HEK293T (cell line): ENCODE measurements at regions not wholly inside any gene's neighbourhood (a gene's known extent, or its start where the extent isn't known, plus 50 kb on each side); places are given as distances from the start of the nearest gene placed in this dataset.
"Not testable (repeated sequence)": the region's sequence is repeated elsewhere in the genome, so short reads cannot be mapped to it uniquely, and the experiment has no call there.

Experiments
- CTCF ChIA-PET: fragments of 350-600 bp; formaldehyde crosslinking; extraction: SDS; loops from one replicate; lab custom pipeline; 2021; ENCODE audit warnings: antibody characterized with exemption, inconsistent platforms; lab: Yijun Ruan, JAX
- POLR2A ChIA-PET: fragments of 350-600 bp; formaldehyde crosslinking; extraction: SDS; loops from one replicate; lab custom pipeline; 2020; ENCODE audit warnings: antibody characterized with exemption, inconsistent platforms; lab: Yijun Ruan, JAX
- DNase-seq: peaks from one replicate; pipeline ENCODE4 v3.0.0; 2012; ENCODE audit warnings: mixed read lengths; ENCODE audit errors: extremely low spot score
- ARNT ChIP-seq: fragments of 450-650 bp; IDR thresholded peaks from 2 replicates; pipeline ENCODE4 v1.6.1; 2017; ENCODE audit warnings: mild to moderate bottlenecking
- BHLHE40 ChIP-seq: fragments of 450-650 bp; IDR thresholded peaks from 2 replicates; pipeline ENCODE4 v1.6.1; 2016; ENCODE audit warnings: mild to moderate bottlenecking, moderate library complexity, borderline replicate concordance
- CTBP1 ChIP-seq: fragments of 450-650 bp; IDR thresholded peaks from 2 replicates; pipeline ENCODE4 v1.6.1; 2016; ENCODE audit warnings: borderline replicate concordance
- ELF4 ChIP-seq: fragments of 450-650 bp; IDR thresholded peaks from 2 replicates; pipeline ENCODE4 v1.6.1; 2017; ENCODE audit warnings: antibody characterized with exemption
- FOXA1 ChIP-seq: fragments of 450-650 bp; IDR thresholded peaks from 2 replicates; pipeline ENCODE4 v1.6.1; 2016; ENCODE audit warnings: mild to moderate bottlenecking
- FOXM1 ChIP-seq: fragments of 450-650 bp; IDR thresholded peaks from 2 replicates; pipeline ENCODE4 v1.6.1; 2017; ENCODE audit warnings: mild to moderate bottlenecking, borderline replicate concordance
- HDGF ChIP-seq: fragments of 450-650 bp; IDR thresholded peaks from 2 replicates; pipeline ENCODE4 v1.6.1; 2017; ENCODE audit warnings: antibody characterized with exemption, borderline replicate concordance
- L3MBTL2 ChIP-seq: fragments of 450-650 bp; conservative IDR thresholded peaks from 2 replicates; pipeline ENCODE4 v1.6.1; 2016; ENCODE audit warnings: mild to moderate bottlenecking
- LEF1 ChIP-seq: fragments of 450-650 bp; IDR thresholded peaks from 2 replicates; pipeline ENCODE4 v1.6.1; 2017; ENCODE audit warnings: mild to moderate bottlenecking, borderline replicate concordance
- NFRKB ChIP-seq: fragments of 450-650 bp; IDR thresholded peaks from 2 replicates; pipeline ENCODE4 v1.6.1; 2016; ENCODE audit warnings: mild to moderate bottlenecking, moderate library complexity
- SP1 ChIP-seq: fragments of 450-650 bp; IDR thresholded peaks from 2 replicates; pipeline ENCODE4 v1.6.1; 2017
- SUZ12 ChIP-seq: fragments of 450-650 bp; IDR thresholded peaks from 2 replicates; pipeline ENCODE4 v1.6.1; 2016; ENCODE audit warnings: mild to moderate bottlenecking
- TARDBP ChIP-seq: fragments of 450-650 bp; IDR thresholded peaks from 2 replicates; pipeline ENCODE4 v1.6.1; 2016
- ZNF384 ChIP-seq: fragments of 450-650 bp; IDR thresholded peaks from 2 replicates; pipeline ENCODE4 v1.6.1; 2016
- TF ChIP-seq, protein P1 (sequence below): fragments of 450-650 bp; IDR thresholded peaks from 2 replicates; pipeline ENCODE4 v1.6.1; 2016

DNA sequence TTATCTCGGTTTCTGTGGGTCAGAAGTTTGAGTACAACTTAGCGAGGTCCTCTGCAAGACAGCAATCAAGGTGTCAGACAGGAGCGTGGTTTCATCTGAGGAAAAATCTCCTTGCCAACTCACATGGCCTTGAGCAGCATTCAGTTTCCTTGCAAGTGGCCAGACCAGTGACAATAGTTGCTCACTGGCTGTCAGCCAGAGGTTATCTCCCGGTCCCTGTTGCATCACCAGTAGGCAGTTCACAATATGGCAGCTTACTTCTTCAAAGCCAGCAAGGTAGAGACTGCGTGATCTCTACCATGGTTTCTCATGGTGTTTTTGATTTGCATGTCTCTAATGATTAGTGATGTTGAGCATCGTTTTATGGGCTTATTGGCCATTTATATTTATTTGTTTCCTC, 143.8 kb upstream of the DAAM1 start:
- TF ChIP-seq FOXM1 = no peak
- no peak for DNase-seq
- ChIA-PET CTCF (interaction anchor here (1.5 kb wide), 1 partner anchor 16 kb away, joined by 5 read pairs; no protein-coding TSS in a partner anchor), POLR2A (no interaction called here)

- TF ChIP-seq L3MBTL2 (no peak), SUZ12 (no peak), ZNF384 (no peak), HDGF (no peak), SP1 (no peak), TARDBP (no peak), FOXM1 (no peak), NFRKB (no peak)
- ChIA-PET POLR2A (no interaction called here), CTCF (no interaction called here)
- DNase-seq = no peak
Measured at GRCh38 chr14:59046746-59047145, 141.7 kb upstream of the DAAM1 start.

DNA sequence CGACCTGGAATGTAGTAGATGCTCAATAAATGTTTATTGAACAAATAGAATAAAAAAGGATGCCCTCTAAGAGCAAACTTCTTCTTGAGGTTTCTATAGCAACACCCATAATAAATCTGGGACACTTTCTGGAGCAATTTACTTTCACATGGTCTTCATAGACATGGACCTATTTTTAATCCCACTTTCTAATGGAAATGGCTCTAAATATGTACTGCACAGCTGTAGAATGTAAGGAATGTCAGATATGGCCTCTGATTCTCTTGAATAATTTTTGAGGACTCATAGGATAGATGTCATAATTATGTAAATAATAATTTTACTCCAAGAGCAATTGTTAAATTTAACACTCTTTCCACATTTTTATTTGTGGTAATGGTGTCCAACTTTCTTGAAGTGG, 133.5 kb upstream of the DAAM1 start:
- TF ChIP-seq L3MBTL2 (no peak), ZNF384 (no peak), FOXA1 (no peak), SP1 (no peak)
- ChIA-PET CTCF (interaction anchor here (0.9 to 1.0 kb wide), 3 partner anchors 61 to 924 kb away, joined by 3 to 8 read pairs (median 3); no protein-coding TSS in a partner anchor), POLR2A (no interaction called here)
- no peak for DNase-seq

- ChIA-PET POLR2A (no interaction called here), CTCF (interaction anchor here (0.9 to 1.0 kb wide), 3 partner anchors 60 to 924 kb away, joined by 3 to 8 read pairs (median 3); no protein-coding TSS in a partner anchor)
- DNase-seq = peak; percentile 62
- TF ChIP-seq CTBP1 (no peak), L3MBTL2 (no peak), SP1 (no peak), FOXA1 (no peak), ARNT (no peak), NFRKB (no peak), TARDBP (no peak)
Measured at GRCh38 chr14:59055439-59056045, 132.9 kb upstream of the DAAM1 start.

GRCh38 chr14:59057551-59057950, 130.9 kb upstream of the DAAM1 start:
- POLR2A ChIA-PET = no interaction called here
- DNase-seq = no peak
- CTCF ChIA-PET = no interaction called here
- TF ChIP-seq NFRKB (no peak), LEF1 (no peak)

GRCh38 chr14:59058776-59059175, 129.7 kb upstream of the DAAM1 start:
- CTCF ChIA-PET, POLR2A ChIA-PET, DNase-seq: not testable (repeated sequence)

DNA sequence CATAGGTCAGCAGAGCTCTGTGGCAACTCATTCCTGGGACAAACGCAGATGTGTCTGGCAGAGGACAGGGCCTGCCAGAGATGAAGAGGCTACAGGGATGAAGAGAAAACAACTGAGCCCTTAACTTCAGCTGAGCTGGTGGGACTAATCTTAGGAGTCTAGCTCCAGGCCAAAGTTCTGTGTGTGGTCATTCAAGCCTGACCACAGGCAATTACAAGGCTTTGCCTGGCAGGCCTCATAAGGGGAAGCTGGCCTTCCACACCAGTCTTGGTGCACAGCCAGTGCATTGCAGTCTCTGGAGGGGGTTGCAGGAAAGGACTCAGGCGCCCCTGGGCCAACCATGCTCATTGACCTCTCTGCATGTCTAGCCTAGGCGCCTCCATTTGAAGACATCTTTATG, 127.6 kb upstream of the DAAM1 start:
- CTCF ChIA-PET = no interaction called here
- POLR2A ChIA-PET = no interaction called here
- TF ChIP-seq FOXA1 (no peak), CTBP1 (no peak), ELF4 (no peak), LEF1 (no peak), HDGF (no peak), L3MBTL2 (no peak), SP1 (no peak), BHLHE40 (no peak)
- DNase-seq = no peak

- no peak for DNase-seq
- ChIA-PET CTCF (no interaction called here), POLR2A (no interaction called here)
- TF ChIP-seq, protein P1, sequence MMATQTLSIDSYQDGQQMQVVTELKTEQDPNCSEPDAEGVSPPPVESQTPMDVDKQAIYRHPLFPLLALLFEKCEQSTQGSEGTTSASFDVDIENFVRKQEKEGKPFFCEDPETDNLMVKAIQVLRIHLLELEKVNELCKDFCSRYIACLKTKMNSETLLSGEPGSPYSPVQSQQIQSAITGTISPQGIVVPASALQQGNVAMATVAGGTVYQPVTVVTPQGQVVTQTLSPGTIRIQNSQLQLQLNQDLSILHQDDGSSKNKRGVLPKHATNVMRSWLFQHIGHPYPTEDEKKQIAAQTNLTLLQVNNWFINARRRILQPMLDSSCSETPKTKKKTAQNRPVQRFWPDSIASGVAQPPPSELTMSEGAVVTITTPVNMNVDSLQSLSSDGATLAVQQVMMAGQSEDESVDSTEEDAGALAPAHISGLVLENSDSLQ = no peak
- TF ChIP-seq ELF4 (no peak), SP1 (no peak), FOXM1 (no peak)
Measured at GRCh38 chr14:59061292-59061691, 127.2 kb upstream of the DAAM1 start.

DNA sequence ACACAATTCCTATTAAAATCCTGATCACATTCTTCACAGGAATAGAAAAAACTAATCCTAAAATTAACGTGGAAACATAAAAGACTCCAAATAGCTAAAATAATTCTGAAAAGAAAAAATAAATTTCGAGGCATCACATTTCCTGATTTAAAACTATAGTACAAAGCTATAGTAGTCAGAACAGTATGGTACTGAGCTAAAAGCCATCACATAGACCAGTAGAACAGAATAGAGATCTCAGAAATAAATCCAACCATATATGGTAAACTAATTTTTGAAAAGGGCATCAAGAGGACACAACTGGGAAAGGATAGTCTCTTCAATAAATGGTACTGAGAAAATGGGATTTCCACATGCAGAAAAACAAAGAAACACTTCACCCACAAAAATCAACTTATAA, 125.2 kb upstream of the DAAM1 start:
- ChIA-PET POLR2A (no interaction called here), CTCF (no interaction called here)
- TF ChIP-seq LEF1 = no peak
- TF ChIP-seq, protein P1 = no peak
- DNase-seq = no peak
